Mammary epithelial cell (primary cell): ENCODE measurements at regions not wholly inside any gene's neighbourhood (a gene's known extent, or its start where the extent isn't known, plus 50 kb on each side); places are given as distances from the start of the nearest gene placed in this dataset.

ENCODE experiments used
- CTCF ChIP-seq, 2 donors: IDR thresholded peaks in 1 of 2; conservative IDR thresholded peaks in 1 of 2; 2 replicates each; pipeline ENCODE4 v1.5.1; 2011 to 2012; ENCODE audit warnings: inconsistent platforms in 2 of 2, low read length in 2 of 2, mild to moderate bottlenecking in 2 of 2, control low read depth in 1 of 2, low read depth in 1 of 2; ENCODE audit not compliant: insufficient read depth in 1 of 2; ENCODE audit errors: extremely low read depth in 1 of 2
- EZH2 ChIP-seq: IDR thresholded peaks from 2 replicates; pipeline ENCODE4 v1.6.1; 2012; ENCODE audit warnings: low read length, inconsistent platforms, borderline replicate concordance

DNA sequence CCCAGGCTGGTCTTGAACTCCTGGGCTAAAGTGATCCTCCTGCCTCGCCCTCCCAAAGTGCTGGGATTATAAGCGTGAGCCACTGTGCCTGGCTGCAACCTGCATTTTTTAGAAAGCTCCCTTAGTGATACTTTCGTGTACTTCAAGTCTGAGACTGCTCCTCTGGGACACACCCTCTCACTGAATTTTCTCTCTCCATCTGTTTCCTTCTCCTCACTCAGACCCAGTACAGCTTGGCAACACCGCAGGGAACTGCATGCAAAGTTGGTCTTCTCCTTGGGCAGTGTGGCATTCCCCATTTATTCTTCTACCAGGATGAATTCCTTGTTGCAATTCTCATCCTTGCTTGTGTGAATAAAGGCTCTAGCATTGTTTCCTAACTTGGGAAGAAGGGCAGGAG, 175.9 kb downstream of the LPIN1 start:
- no peak for TF ChIP-seq CTCF (conservative IDR thresholded peaks at IDR 0.05 in 1 of 2, IDR thresholded peaks at IDR 0.05 in 1 of 2; ENCODE audit: extremely low read depth in 1 of 2, insufficient read depth in 1 of 2, low read depth in 1 of 2, low read length in 2 of 2)
- TF ChIP-seq EZH2 = no peak
